T47D (cell line): ENCODE measurements at regions not wholly inside any gene's neighbourhood (a gene's known extent, or its start where the extent isn't known, plus 50 kb on each side); places are given as distances from the start of the nearest gene placed in this dataset.

ENCODE experiments used
- DNase-seq, 2 experiments: peaks; one replicate each; pipeline versions ENCODE4 v3.0.0 to v3.0.0-alpha.2; 2011 to 2012; ENCODE audit warnings: low read depth in 1 of 2, low spot score in 1 of 2
- JUND ChIP-seq: IDR thresholded peaks from 2 replicates; pipeline ENCODE4 v1.6.1; 2012; ENCODE audit warnings: low read depth
- in situ Hi-C: cut with HindIII; loops from 2 replicates; pipeline ENCODE4 v1.10.0; 2016; ENCODE audit warnings: low sequenced_read_pairs, low pct_unique_long_range_greater_than_20kb

GRCh38 chr3:27927882-27928281, 205.8 kb upstream of the EOMES start:
- in situ Hi-C loops, result no loop called here
- no peak for TF ChIP-seq JUND
- DNase-seq, result no peak

GRCh38 chr3:27930052-27930602, 208.0 kb upstream of the EOMES start:
- no peak for DNase-seq
- no peak for TF ChIP-seq JUND
- in situ Hi-C loops, result no loop called here

- in situ Hi-C loops, result no loop called here
- DNase-seq, result no peak
- no peak for TF ChIP-seq JUND
These were observed 213.4 kb upstream of the EOMES start for GRCh38 chr3:27935492-27935891.

GRCh38 chr3:27939521-27939920, 217.4 kb upstream of the EOMES start:
- in situ Hi-C loops, result no loop called here
- DNase-seq, result no peak
- TF ChIP-seq JUND, result no peak

GRCh38 chr3:27939940-27940339, 217.8 kb upstream of the EOMES start:
- in situ Hi-C loops, result no loop called here
- no peak for TF ChIP-seq JUND
- no peak for DNase-seq

- in situ Hi-C loops, result no loop called here
- DNase-seq, result peak in 1 of 2 experiments; percentile 55
- TF ChIP-seq JUND, result no peak
These were observed 221.0 kb upstream of the EOMES start for GRCh38 chr3:27943106-27943505.

- in situ Hi-C loops, result no loop called here
These were observed 223.1 kb upstream of the EOMES start for GRCh38 chr3:27945229-27945628.

GRCh38 chr3:27960133-27960532, 238.0 kb upstream of the EOMES start:
- DNase-seq, result no peak
- in situ Hi-C loops, result no loop called here

More at GRCh38 chr3:27945229-27945628, 223.1 kb upstream of the EOMES start:
- no peak for DNase-seq
- TF ChIP-seq JUND, result no peak

GRCh38 chr3:27963519-27963918, 241.4 kb upstream of the EOMES start:
- DNase-seq, result no peak
- no peak for TF ChIP-seq JUND
- in situ Hi-C loops, result no loop called here

More at GRCh38 chr3:27960133-27960532, 238.0 kb upstream of the EOMES start:
- TF ChIP-seq JUND, result no peak

GRCh38 chr3:27971600-27971999, 249.5 kb upstream of the EOMES start:
- TF ChIP-seq JUND, result no peak
- in situ Hi-C loops, result no loop called here
- DNase-seq, result no peak

GRCh38 chr3:27976933-27977332, 254.8 kb upstream of the EOMES start:
- in situ Hi-C loops, result no loop called here
- DNase-seq, result no peak
- no peak for TF ChIP-seq JUND

- DNase-seq, result no peak
- in situ Hi-C loops, result no loop called here
- TF ChIP-seq JUND, result no peak
These were observed 256.3 kb upstream of the EOMES start for GRCh38 chr3:27978440-27978839.

GRCh38 chr3:27985369-27986035, 255.9 kb upstream of the CMC1 start:
- no peak for TF ChIP-seq JUND
- DNase-seq, result no peak
- in situ Hi-C loops, result no loop called here
